ENCODE measurements at regions not wholly inside any gene's neighbourhood (a gene's known extent, or its start where the extent isn't known, plus 50 kb on each side); places are given as distances from the start of the nearest gene placed in this dataset.

GRCh38 chrX:127578395-127578794 lies 473.8 kb downstream of the ACTRT1 start:
- no peak overlapping the region for H2BK12ac ChIP-seq (ENCODE audit: low read depth, low read length)
- H3K4me2 ChIP-seq (ENCODE audit: insufficient read depth in 1 of 2, low read depth in 2 of 2, low read length in 2 of 2) = no peak overlapping the region
- DNase-seq (ENCODE audit: low read depth in 1 of 2, low spot score in 2 of 2) = no peak
- H3K27ac ChIP-seq (ENCODE audit: low read depth, low read length) = no peak overlapping the region
- H2AK5ac ChIP-seq (ENCODE audit: low read depth, low read length) = no peak overlapping the region
- no peak overlapping the region for H3K23ac ChIP-seq (ENCODE audit: insufficient read length)
- no peak overlapping the region for H3K56ac ChIP-seq (replicated peaks; ENCODE audit: insufficient read length, low read depth, low read length)
- no peaks in the 10 kb centered on the region for H3K79me1 ChIP-seq (ENCODE audit: low read depth, low read length)
- no peak for FAIRE-seq
- H3K9ac ChIP-seq (replicated peaks in 1 of 4; ENCODE audit: extremely low read depth in 1 of 4, low read depth in 3 of 4, low read length in 3 of 4) = no peak overlapping the region
- no peaks in the 10 kb centered on the region for H3K36me3 ChIP-seq (ENCODE audit: control insufficient read depth in 2 of 4, insufficient read depth in 4 of 4, low read length in 3 of 4)
- H4K20me1 ChIP-seq (replicated peaks in 1 of 2; ENCODE audit: control insufficient read depth in 1 of 2, insufficient read depth in 2 of 2, low read length in 2 of 2) = no peaks in the 10 kb centered on the region
- no peak overlapping the region for H4K5ac ChIP-seq (ENCODE audit: insufficient read length, low read depth, low read length)
- no peak overlapping the region for H3K4ac ChIP-seq (replicated peaks; ENCODE audit: insufficient read length, low read depth, low read length)
- H2BK5ac ChIP-seq (ENCODE audit: low read depth, low read length) = no peak overlapping the region
- no peaks in the 10 kb centered on the region for H3K23me2 ChIP-seq (ENCODE audit: low read depth, low read length)
- no peak overlapping the region for H3K18ac ChIP-seq (ENCODE audit: extremely low read depth, low read length)
- H4K91ac ChIP-seq (replicated peaks; ENCODE audit: insufficient read length, low read length) = no peak overlapping the region
- no peak overlapping the region for H2BK120ac ChIP-seq (replicated peaks; ENCODE audit: low read depth, low read length)
- no peaks in the 10 kb centered on the region for H3K9me3 ChIP-seq (ENCODE audit: insufficient read depth in 2 of 2, low read depth in 1 of 2, low read length in 1 of 2)
- ChIA-PET CTCF (ENCODE audit: partially characterized antibody) (no interaction called here), POLR2A (ENCODE audit: partially characterized antibody) (no interaction called here)
- H3K4me1 ChIP-seq (replicated peaks in 1 of 4; ENCODE audit: control insufficient read depth in 3 of 4, insufficient read depth in 4 of 4, low read length in 3 of 4) = no peaks in the 10 kb centered on the region
- no peak overlapping the region for H3K4me3 ChIP-seq (ENCODE audit: extremely low read depth in 1 of 4, insufficient read depth in 2 of 4, low read depth in 3 of 4, low read length in 4 of 4)
- no CpG with 5 or more reads among the region's 1 CpG for WGBS, 2 experiments (ENCODE audit: extremely low coverage in 1 of 2, insufficient coverage in 1 of 2, insufficient read length in 1 of 2, insufficient replicate concordance in 2 of 2, low coverage in 1 of 2, low lambda C conversion rate in 2 of 2, missing lambda C conversion rate in 1 of 2)
- no peak overlapping the region for H2BK15ac ChIP-seq (ENCODE audit: low read length)
- no peak overlapping the region for H2BK20ac ChIP-seq (ENCODE audit: low read length)
- no peak overlapping the region for H4K8ac ChIP-seq (ENCODE audit: extremely low read depth, insufficient read depth, low read length)
- H3K27me3 ChIP-seq (replicated peaks in 1 of 4; ENCODE audit: control insufficient read depth in 3 of 4, extremely low read depth in 1 of 4, insufficient read depth in 3 of 4, low read length in 3 of 4) = no peaks in the 10 kb centered on the region
- no peaks in the 10 kb centered on the region for H3K79me2 ChIP-seq (ENCODE audit: control insufficient read depth in 1 of 2, insufficient read depth in 2 of 2, low read length in 2 of 2)
- no peak overlapping the region for H3K14ac ChIP-seq (ENCODE audit: insufficient read length)
- no peak overlapping the region for H2AFZ ChIP-seq (ENCODE audit: low read length)
- TF ChIP-seq CHD7 (IDR thresholded peaks at IDR 0.05; ENCODE audit: insufficient replicate concordance, low read length) = no peak
